Endodermal cell (in vitro differentiated cells): ENCODE measurements at regions not wholly inside any gene's neighbourhood (a gene's known extent, or its start where the extent isn't known, plus 50 kb on each side); places are given as distances from the start of the nearest gene placed in this dataset.

Source experiments
- DNase-seq: peaks from one replicate; pipeline ENCODE4 v3.0.0-alpha.2; 2017
- H3K27ac ChIP-seq: 2 replicates; pipeline ENCODE4 v1.5.1; 2013; ENCODE audit warnings: mild to moderate bottlenecking, low read depth, low read length, moderate library complexity
- H3K27me3 ChIP-seq: 2 replicates; pipeline ENCODE4 v1.6.1; 2013; ENCODE audit warnings: mild to moderate bottlenecking, low read length, moderate library complexity; ENCODE audit not compliant: insufficient read depth, control insufficient read depth, poor library complexity, severe bottlenecking
- H3K36me3 ChIP-seq: 2 replicates; pipeline ENCODE4 v1.7.0; 2013; ENCODE audit warnings: mild to moderate bottlenecking, low read length, moderate library complexity; ENCODE audit not compliant: control insufficient read depth, insufficient read depth
- H3K4me1 ChIP-seq: one replicate; pipeline ENCODE4 v1.7.0; 2013; ENCODE audit warnings: low read length; ENCODE audit not compliant: control insufficient read depth, insufficient read depth
- H3K4me3 ChIP-seq: 2 replicates; pipeline ENCODE4 v1.5.1; 2013; ENCODE audit warnings: mild to moderate bottlenecking, low read length, moderate library complexity
- H3K9ac ChIP-seq: 2 replicates; pipeline ENCODE4 v1.6.1; 2013; ENCODE audit warnings: mild to moderate bottlenecking, low read length, moderate library complexity; ENCODE audit not compliant: poor library complexity, severe bottlenecking; ENCODE audit errors: extremely low read depth
- H3K9me3 ChIP-seq: 2 replicates; pipeline ENCODE4 v1.6.1; 2013; ENCODE audit warnings: mild to moderate bottlenecking, low read length, moderate library complexity; ENCODE audit not compliant: control insufficient read depth
- H3K27ac Mint-ChIP-seq: 2 replicates; pipeline ENCODE4 v1.8.0; 2020; ENCODE audit warnings: mixed read lengths
- H3K27me3 Mint-ChIP-seq: 2 replicates; pipeline ENCODE4 v1.8.0; 2021; ENCODE audit warnings: mild to moderate bottlenecking, mixed read lengths; ENCODE audit not compliant: insufficient read depth
- H3K36me3 Mint-ChIP-seq: 2 replicates; pipeline ENCODE4 v1.8.0; 2020; ENCODE audit warnings: low read depth, mixed read lengths
- H3K4me1 Mint-ChIP-seq: 2 replicates; pipeline ENCODE4 v1.8.0; 2020; ENCODE audit warnings: mixed read lengths
- H3K4me3 Mint-ChIP-seq: 2 replicates; pipeline ENCODE4 v1.8.0; 2020; ENCODE audit warnings: mild to moderate bottlenecking, moderate library complexity, mixed read lengths
- H3K9me3 Mint-ChIP-seq: 2 replicates; pipeline ENCODE4 v1.8.0; 2020; ENCODE audit warnings: mild to moderate bottlenecking, mixed read lengths
- WGBS, 2 experiments: methylation state at CpG; one replicate each; pipeline versions ENCODE4 v1.1.5 to v1.1.7; 2013; ENCODE audit warnings: missing lambda C conversion rate in 2 of 2, mixed read lengths in 1 of 2; ENCODE audit not compliant: insufficient coverage in 1 of 2, insufficient read length in 1 of 2; 5-methylcytosine and 5-hydroxymethylcytosine counted together
- TF ChIP-seq, protein P1 (sequence below): fragments of 200-600 bp; sonication (generic); conservative IDR thresholded peaks from 2 replicates; pipeline ENCODE4 v1.5.0; 2021; ENCODE audit warnings: antibody characterized with exemption, mild to moderate bottlenecking

DNA sequence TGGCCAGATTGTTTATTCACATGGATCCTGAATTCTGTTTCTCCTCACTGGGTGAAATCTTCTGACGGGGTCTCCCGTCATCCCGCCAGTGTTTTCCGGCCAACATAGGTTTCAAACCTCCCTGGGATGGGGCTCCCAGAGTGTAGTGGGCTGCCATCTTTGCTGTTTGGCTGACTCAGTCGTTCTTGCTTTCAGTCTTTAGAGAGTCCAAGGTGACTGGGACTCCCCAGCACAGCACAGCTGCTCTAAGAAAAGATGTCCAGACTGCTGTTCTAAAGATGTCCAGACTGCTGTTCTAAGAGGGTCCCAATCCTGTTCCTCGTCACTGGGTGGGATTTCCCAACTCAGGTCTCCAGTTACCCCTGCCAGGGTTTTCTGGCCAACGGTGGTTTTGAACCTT is 801.9 kb upstream of the IGFBP3 start:
- Mint-ChIP-seq H3K4me1 (no peaks in the 10 kb centered on the region), H3K27ac (no peak overlapping the region), H3K4me3 (no peak overlapping the region), H3K9me3 (no peaks in the 10 kb centered on the region), H3K36me3 (no peaks in the 10 kb centered on the region), H3K27me3 (no peaks in the 10 kb centered on the region)
- TF ChIP-seq, protein P1, sequence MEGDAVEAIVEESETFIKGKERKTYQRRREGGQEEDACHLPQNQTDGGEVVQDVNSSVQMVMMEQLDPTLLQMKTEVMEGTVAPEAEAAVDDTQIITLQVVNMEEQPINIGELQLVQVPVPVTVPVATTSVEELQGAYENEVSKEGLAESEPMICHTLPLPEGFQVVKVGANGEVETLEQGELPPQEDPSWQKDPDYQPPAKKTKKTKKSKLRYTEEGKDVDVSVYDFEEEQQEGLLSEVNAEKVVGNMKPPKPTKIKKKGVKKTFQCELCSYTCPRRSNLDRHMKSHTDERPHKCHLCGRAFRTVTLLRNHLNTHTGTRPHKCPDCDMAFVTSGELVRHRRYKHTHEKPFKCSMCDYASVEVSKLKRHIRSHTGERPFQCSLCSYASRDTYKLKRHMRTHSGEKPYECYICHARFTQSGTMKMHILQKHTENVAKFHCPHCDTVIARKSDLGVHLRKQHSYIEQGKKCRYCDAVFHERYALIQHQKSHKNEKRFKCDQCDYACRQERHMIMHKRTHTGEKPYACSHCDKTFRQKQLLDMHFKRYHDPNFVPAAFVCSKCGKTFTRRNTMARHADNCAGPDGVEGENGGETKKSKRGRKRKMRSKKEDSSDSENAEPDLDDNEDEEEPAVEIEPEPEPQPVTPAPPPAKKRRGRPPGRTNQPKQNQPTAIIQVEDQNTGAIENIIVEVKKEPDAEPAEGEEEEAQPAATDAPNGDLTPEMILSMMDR = no peak
- Histone ChIP-seq H3K36me3 (no peaks in the 10 kb centered on the region), H3K27ac (no peak overlapping the region), H3K27me3 (no peaks in the 10 kb centered on the region), H3K9ac (no peak overlapping the region), H3K4me3 (no peak overlapping the region), H3K9me3 (no peaks in the 10 kb centered on the region), H3K4me1 (no peaks in the 10 kb centered on the region)
- WGBS, 2 experiments = 80 to 83% methylated on average over 5 to 7 of the region's 7 CpGs
- no peak for DNase-seq

DNA sequence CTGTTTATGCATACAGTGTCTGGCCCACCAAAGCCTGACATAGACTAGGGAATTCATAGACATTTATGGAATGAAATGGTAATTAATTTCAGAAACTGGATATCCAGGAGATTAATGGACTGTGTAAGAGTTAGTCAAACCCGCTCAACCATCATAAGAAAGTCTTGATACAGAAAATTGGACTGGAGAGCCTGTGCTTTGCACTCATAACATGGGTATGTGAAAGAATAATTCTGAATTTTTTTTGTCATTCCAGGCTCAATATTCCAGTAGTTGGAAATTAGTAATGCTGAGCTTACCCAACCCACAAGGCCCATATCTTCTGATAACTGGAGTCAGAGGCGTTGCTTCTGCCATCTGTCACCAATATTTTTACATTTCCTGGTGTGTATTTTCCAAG is 799.7 kb upstream of the IGFBP3 start:
- H3K27ac Mint-ChIP-seq = no peak overlapping the region
- no peaks in the 10 kb centered on the region for H3K9me3 ChIP-seq
- H3K27me3 Mint-ChIP-seq = no peaks in the 10 kb centered on the region
- 60 to 90% methylated on average over 1 to 2 of the region's 2 CpGs for WGBS, 2 experiments
- DNase-seq = no peak
- no peak overlapping the region for H3K9ac ChIP-seq
- H3K27ac ChIP-seq = no peak overlapping the region
- no peak overlapping the region for H3K4me3 ChIP-seq
- TF ChIP-seq, protein P1 = no peak
- H3K4me1 ChIP-seq = no peaks in the 10 kb centered on the region
- no peak overlapping the region for H3K4me3 Mint-ChIP-seq
- H3K36me3 Mint-ChIP-seq = no peaks in the 10 kb centered on the region
- no peaks in the 10 kb centered on the region for H3K27me3 ChIP-seq
- H3K9me3 Mint-ChIP-seq = no peaks in the 10 kb centered on the region
- H3K36me3 ChIP-seq = no peaks in the 10 kb centered on the region
- no peaks in the 10 kb centered on the region for H3K4me1 Mint-ChIP-seq

DNA sequence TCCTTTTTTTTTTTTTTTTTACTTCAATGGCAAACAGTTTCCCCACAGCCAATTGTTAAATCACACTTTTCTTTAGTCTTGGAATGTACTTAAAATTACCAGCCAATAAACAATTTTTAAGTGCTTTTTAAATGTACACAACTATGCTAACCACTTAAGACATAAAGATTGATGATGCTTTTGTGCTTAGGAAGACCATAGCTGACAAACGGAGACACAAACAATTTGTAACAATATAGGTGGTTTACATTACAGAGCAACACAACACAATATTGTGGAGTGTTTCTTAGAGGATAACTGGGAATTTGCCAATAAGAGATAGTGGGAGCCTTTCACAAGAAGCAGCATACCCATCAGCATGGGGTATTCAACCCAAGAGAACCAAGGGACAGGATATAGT is 798.5 kb upstream of the IGFBP3 start:
- Mint-ChIP-seq H3K27ac (no peak overlapping the region), H3K4me1 (no peaks in the 10 kb centered on the region), H3K4me3 (no peak overlapping the region), H3K27me3 (no peaks in the 10 kb centered on the region), H3K9me3 (no peaks in the 10 kb centered on the region), H3K36me3 (no peaks in the 10 kb centered on the region)
- H3K4me1 ChIP-seq = no peaks in the 10 kb centered on the region
- no peaks in the 10 kb centered on the region for H3K36me3 ChIP-seq
- H3K9me3 ChIP-seq = no peaks in the 10 kb centered on the region
- H3K9ac ChIP-seq = no peak overlapping the region
- no peak overlapping the region for H3K27ac ChIP-seq
- DNase-seq = no peak
- no peaks in the 10 kb centered on the region for H3K27me3 ChIP-seq
- 75% methylated on average over 1 of the region's 1 CpG; no CpG with 5 or more reads in 1 of the 2 experiments for WGBS, 2 experiments
- no peak overlapping the region for H3K4me3 ChIP-seq
- TF ChIP-seq, protein P1 = no peak
